Mammary epithelial cell (primary cell): ENCODE measurements at regions not wholly inside any gene's neighbourhood (a gene's known extent, or its start where the extent isn't known, plus 50 kb on each side); places are given as distances from the start of the nearest gene placed in this dataset.

Experiments used
- EZH2 ChIP-seq: IDR thresholded peaks from 2 replicates; pipeline ENCODE4 v1.6.1; 2012; ENCODE audit warnings: low read length, inconsistent platforms, borderline replicate concordance
- TF ChIP-seq, protein P1 (sequence below), 2 donors: IDR thresholded peaks in 1 of 2; conservative IDR thresholded peaks in 1 of 2; 2 replicates each; pipeline ENCODE4 v1.5.1; 2011 to 2012; ENCODE audit warnings: inconsistent platforms in 2 of 2, low read length in 2 of 2, mild to moderate bottlenecking in 2 of 2, control low read depth in 1 of 2, low read depth in 1 of 2; ENCODE audit not compliant: insufficient read depth in 1 of 2; ENCODE audit errors: extremely low read depth in 1 of 2

DNA sequence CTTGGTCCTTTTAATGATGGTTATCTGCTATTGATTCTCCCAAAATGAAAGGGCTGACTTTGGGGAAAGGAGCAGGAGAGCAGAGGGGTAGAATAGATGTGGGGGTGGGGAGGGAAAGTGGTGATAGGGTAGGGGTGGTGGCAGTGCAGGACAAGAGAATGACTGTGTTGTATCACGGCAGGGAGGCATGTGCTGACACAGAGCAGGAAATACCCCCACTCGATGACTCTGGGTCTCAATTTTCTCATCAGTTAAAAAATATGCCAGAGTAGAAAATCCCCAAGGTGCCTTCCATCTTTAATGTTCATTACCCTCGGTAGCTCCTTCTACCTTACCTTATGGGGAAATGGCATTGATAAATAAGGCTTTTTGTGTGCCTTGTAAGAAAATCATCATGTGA lies 79.0 kb upstream of the ATXN1 start:
- TF ChIP-seq, protein P1, sequence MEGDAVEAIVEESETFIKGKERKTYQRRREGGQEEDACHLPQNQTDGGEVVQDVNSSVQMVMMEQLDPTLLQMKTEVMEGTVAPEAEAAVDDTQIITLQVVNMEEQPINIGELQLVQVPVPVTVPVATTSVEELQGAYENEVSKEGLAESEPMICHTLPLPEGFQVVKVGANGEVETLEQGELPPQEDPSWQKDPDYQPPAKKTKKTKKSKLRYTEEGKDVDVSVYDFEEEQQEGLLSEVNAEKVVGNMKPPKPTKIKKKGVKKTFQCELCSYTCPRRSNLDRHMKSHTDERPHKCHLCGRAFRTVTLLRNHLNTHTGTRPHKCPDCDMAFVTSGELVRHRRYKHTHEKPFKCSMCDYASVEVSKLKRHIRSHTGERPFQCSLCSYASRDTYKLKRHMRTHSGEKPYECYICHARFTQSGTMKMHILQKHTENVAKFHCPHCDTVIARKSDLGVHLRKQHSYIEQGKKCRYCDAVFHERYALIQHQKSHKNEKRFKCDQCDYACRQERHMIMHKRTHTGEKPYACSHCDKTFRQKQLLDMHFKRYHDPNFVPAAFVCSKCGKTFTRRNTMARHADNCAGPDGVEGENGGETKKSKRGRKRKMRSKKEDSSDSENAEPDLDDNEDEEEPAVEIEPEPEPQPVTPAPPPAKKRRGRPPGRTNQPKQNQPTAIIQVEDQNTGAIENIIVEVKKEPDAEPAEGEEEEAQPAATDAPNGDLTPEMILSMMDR (conservative IDR thresholded peaks at IDR 0.05 in 1 of 2, IDR thresholded peaks at IDR 0.05 in 1 of 2; ENCODE audit: extremely low read depth in 1 of 2, insufficient read depth in 1 of 2, low read depth in 1 of 2, low read length in 2 of 2), result no peak
- no peak for TF ChIP-seq EZH2
